Ascending aorta (tissue), 2 donors: ENCODE measurements at regions not wholly inside any gene's neighbourhood (a gene's known extent, or its start where the extent isn't known, plus 50 kb on each side); places are given as distances from the start of the nearest gene placed in this dataset.

Experiments used
- DNase-seq, 2 donors: peaks; one replicate each; pipeline ENCODE4 v3.0.0-alpha.2; 2019; ENCODE audit warnings: low spot score in 2 of 2
- H3K27ac ChIP-seq, 2 donors: fragments of 200-600 bp; sonication (generic); one replicate each; pipeline ENCODE4 v1.5.1; 2016 to 2017; ENCODE audit warnings: mild to moderate bottlenecking in 1 of 2
- H3K27me3 ChIP-seq: fragments of 200-600 bp; sonication (generic); one replicate; pipeline ENCODE4 v1.5.1; 2017
- H3K36me3 ChIP-seq, 2 donors: fragments of 200-600 bp; sonication (generic); one replicate each; pipeline ENCODE4 v1.5.1; 2016
- H3K4me1 ChIP-seq, 2 donors: fragments of 200-600 bp; sonication (generic); one replicate each; pipeline ENCODE4 v1.5.1; 2016 to 2017; ENCODE audit warnings: mild to moderate bottlenecking in 1 of 2
- H3K4me3 ChIP-seq, 2 donors: fragments of 200-600 bp; sonication (generic); one replicate each; pipeline ENCODE4 v1.5.1; 2016 to 2017; ENCODE audit warnings: mild to moderate bottlenecking in 1 of 2
- H3K9me3 ChIP-seq, 2 donors: fragments of 200-600 bp; sonication (generic); one replicate each; pipeline ENCODE4 v1.5.1; 2016
- intact Hi-C: fragments of 100-400 bp; cut with DNase I; formaldehyde crosslinking; loops from one replicate; pipeline ENCODE4 v1.15.1; 2023
- TF ChIP-seq, protein P1 (sequence below), 3 experiments: fragments of 200-600 bp in 2 of 3; fragments of 450-650 bp in 1 of 3; sonication (generic) in 2 of 3; IDR thresholded peaks; one replicate each; pipeline ENCODE4 v1.5.1; 2016 to 2019; ENCODE audit warnings: antibody characterized with exemption in 3 of 3, mild to moderate bottlenecking in 1 of 3, moderate library complexity in 1 of 3

DNA sequence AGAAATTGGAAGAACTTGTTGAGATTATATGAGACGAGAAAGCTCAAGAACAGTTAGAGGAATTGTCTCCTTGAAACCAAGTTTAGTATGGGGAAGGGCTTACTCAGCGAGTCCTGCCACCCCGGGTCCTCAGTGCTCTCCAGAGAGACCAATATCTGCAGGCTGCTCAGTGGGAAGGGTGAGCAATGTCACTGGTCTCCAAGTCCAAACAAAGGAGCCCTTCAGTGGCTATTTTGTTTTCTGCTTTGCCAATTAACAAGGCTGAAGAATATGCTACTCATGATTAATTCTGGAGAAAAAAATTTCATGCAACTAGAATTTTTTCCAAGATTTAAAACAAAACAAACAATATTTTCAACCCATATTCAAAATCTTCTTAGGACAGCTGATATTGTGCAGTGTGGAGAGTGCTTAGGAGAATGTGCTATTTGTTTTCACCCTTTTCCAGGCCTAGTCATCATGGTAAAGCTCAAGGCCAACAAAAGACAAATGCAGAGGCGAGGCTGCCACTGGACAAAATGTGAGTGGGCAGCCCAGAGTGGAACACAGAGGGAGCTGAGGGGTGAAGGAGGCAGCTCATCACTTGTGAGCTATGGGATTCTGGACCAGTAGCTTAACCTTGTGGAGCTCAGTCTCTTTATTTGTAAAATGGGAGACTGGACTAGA is 83.8 kb upstream of the TMEM17 start:
- intact Hi-C loops: no loop called here
- no peak overlapping the region for H3K27ac ChIP-seq
- H3K27me3 ChIP-seq: no peaks in the 10 kb centered on the region

DNA sequence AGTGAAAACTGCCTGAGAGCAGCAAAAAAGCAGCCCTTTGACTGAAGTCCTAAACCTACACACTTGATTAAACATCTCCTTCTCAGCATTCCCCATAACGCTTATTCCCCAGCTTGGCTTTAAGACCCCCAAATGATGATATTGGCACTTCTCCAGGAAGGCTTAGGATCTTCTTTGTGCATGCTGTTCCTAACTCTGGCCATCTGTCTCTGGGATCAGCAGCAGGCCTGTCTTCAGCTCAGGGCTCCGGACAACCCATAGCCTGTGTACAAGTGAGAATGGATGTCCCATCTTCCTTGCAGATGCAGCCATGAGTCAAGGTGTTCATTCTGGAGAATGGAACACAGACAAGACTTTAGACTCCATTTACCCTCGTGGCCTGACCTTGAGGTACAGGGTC is 81.6 kb upstream of the TMEM17 start:
- no peaks in the 10 kb centered on the region for H3K9me3 ChIP-seq
- intact Hi-C loops: no loop called here
- H3K27me3 ChIP-seq: no peaks in the 10 kb centered on the region
- H3K27ac ChIP-seq: no peak overlapping the region
- TF ChIP-seq, protein P1, sequence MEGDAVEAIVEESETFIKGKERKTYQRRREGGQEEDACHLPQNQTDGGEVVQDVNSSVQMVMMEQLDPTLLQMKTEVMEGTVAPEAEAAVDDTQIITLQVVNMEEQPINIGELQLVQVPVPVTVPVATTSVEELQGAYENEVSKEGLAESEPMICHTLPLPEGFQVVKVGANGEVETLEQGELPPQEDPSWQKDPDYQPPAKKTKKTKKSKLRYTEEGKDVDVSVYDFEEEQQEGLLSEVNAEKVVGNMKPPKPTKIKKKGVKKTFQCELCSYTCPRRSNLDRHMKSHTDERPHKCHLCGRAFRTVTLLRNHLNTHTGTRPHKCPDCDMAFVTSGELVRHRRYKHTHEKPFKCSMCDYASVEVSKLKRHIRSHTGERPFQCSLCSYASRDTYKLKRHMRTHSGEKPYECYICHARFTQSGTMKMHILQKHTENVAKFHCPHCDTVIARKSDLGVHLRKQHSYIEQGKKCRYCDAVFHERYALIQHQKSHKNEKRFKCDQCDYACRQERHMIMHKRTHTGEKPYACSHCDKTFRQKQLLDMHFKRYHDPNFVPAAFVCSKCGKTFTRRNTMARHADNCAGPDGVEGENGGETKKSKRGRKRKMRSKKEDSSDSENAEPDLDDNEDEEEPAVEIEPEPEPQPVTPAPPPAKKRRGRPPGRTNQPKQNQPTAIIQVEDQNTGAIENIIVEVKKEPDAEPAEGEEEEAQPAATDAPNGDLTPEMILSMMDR (IDR thresholded peaks at IDR 0.05): no peak
- H3K4me1 ChIP-seq: no peaks in the 10 kb centered on the region
- H3K4me3 ChIP-seq: no peak overlapping the region
- no peak for DNase-seq
- H3K36me3 ChIP-seq: no peaks in the 10 kb centered on the region

More for the DNA sequence above, 83.8 kb upstream of the TMEM17 start:
- Histone ChIP-seq H3K9me3 (no peaks in the 10 kb centered on the region), H3K4me1 (no peaks in the 10 kb centered on the region), H3K4me3 (no peak overlapping the region), H3K36me3 (no peaks in the 10 kb centered on the region)
- TF ChIP-seq, protein P1 (IDR thresholded peaks at IDR 0.05): no peak
- no peak for DNase-seq

DNA sequence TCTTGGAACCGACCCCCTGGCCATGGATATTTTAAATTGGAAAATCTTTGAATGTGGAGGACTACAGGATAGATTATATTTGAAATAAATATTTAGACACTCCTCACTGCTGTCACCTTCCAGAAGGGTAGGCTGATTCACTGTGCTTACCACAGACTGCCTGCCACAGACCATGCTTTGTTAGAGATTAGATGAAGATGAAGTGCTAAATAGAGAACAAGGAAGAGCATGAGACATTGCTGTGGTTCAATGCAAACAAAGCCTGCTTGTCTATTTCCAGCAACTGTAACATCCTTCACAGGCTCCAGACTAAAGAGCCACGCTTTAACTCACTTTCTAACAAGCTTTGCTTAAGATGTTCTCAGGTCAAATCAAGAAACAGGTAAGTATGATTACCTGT is 81.0 kb upstream of the TMEM17 start:
- no peaks in the 10 kb centered on the region for H3K36me3 ChIP-seq
- no peak for DNase-seq
- intact Hi-C loops: no loop called here
- H3K27ac ChIP-seq: no peak overlapping the region
- H3K4me3 ChIP-seq: no peak overlapping the region
- TF ChIP-seq, protein P1 (IDR thresholded peaks at IDR 0.05): no peak
- no peaks in the 10 kb centered on the region for H3K9me3 ChIP-seq
- H3K27me3 ChIP-seq: no peaks in the 10 kb centered on the region
- no peaks in the 10 kb centered on the region for H3K4me1 ChIP-seq

DNA sequence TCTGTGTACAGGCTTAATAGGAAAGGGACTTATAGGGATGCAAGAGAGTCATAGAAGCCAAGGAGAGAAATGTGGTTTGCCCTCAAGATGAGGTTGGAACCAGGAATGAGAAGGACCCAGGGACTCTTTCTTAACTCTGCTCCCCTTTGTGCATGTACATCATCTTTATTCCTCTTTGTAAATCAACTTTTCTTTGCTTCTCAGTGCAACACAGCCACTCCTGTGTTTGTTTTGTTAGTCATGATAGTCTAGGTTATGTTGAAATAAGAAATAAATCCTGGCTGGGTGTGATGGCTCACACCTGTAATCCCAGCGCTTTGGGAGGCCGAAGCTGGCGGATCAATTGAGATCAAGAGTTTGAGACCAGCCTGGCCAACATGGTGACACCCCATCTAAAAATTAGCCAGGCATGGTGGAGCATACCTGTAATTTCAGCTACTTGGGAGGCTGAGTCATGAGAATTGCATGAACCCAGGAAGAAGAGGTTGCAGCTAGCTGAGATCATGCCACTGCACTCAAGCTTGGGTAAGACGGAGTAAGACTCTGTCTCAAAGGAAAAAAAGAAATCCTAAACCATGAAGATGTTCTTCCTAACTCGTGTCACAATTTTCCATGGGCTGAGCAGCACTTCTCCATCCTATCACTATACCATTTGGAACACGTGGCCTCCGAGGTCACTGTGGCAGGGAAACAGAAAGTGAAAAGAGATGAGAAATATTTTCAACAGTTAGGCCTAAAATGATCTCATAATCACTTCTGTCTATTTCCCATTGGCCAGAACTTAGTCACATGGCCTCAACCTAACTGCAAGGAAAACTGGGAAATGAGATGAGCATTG is 73.0 kb upstream of the TMEM17 start:
- intact Hi-C loops: no loop called here
- H3K27ac ChIP-seq: no peak overlapping the region
- no peak for DNase-seq
- H3K4me3 ChIP-seq: no peak overlapping the region
- H3K36me3 ChIP-seq: no peaks in the 10 kb centered on the region
- H3K27me3 ChIP-seq: no peaks in the 10 kb centered on the region
- no peaks in the 10 kb centered on the region for H3K9me3 ChIP-seq
- TF ChIP-seq, protein P1 (IDR thresholded peaks at IDR 0.05): no peak
- no peaks in the 10 kb centered on the region for H3K4me1 ChIP-seq

DNA sequence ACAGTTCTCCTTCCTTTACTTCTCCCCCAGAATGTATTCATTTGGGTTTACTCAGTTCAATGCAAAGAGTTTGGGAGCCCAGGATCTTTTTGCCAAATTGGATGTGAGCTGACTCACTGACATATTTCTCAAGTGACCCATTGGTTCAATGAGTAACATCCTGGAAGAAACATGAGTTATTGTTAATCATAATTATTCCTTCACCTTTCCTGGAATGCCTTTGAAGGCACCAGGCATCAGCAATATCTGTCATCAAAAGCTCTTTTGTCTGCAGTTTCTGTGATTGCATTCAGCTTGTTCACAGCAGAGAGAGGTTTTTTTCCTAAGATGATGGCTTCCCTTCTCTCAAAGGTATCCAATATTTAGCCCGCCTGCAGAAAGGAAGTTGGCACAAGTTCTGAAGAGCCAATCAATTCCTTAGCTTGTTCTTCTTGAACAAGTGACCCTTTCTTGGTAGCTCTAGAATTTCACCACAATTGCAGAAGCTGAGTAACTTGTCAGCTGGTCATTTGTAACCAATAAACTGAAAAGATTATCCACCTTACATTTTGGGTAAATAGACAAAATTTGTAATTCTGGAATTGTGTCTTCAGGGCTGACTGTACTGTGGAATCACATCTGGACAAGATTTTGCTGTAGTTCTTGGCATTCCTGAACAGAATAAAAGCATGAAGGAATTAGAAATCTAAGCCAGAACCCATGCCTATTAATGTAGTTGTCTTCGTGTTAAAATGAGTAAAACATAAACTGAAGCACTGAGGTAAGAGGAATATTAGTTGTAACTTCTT is 72.2 kb upstream of the TMEM17 start:
- Histone ChIP-seq H3K4me1 (no peaks in the 10 kb centered on the region), H3K9me3 (no peaks in the 10 kb centered on the region), H3K27me3 (no peaks in the 10 kb centered on the region), H3K36me3 (no peaks in the 10 kb centered on the region), H3K27ac (no peak overlapping the region), H3K4me3 (no peak overlapping the region)
- no peak for DNase-seq
- TF ChIP-seq, protein P1 (IDR thresholded peaks at IDR 0.05): no peak
- intact Hi-C loops: no loop called here
